8988T (cell line): ENCODE measurements at regions not wholly inside any gene's neighbourhood (a gene's known extent, or its start where the extent isn't known, plus 50 kb on each side); places are given as distances from the start of the nearest gene placed in this dataset.
"Not testable (repeated sequence)": the region's sequence is repeated elsewhere in the genome, so short reads cannot be mapped to it uniquely, and the experiment has no call there.

Experiments used
- DNase-seq: peaks from one replicate; pipeline ENCODE4 v3.0.0; 2011

GRCh38 chr2:64924170-64924934 is 64.8 kb upstream of the SLC1A4 start:
- DNase-seq, result no peak

GRCh38 chr2:64925930-64926722 is 63.1 kb upstream of the SLC1A4 start:
- DNase-seq, result not testable (repeated sequence)

DNA sequence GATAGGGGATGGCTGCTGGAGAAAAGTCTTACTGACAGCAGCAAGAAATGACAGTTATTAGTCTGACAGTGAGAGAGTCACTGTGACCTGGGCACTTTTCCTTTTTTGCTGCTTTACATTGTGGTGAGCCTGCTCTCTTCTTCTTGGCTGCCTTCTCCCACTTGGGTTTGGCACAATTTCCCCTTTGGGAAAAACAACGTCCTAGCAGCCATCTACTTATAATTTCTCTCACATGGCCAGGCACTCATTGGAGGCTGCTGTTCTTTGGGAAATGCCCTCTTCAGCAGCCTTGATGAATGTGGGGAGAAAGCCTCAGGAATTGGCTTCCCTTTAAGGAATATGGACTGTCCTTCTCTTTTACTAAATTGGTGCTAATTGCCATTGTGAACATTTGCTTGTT is 60.4 kb upstream of the SLC1A4 start:
- DNase-seq, result no peak

GRCh38 chr2:64929333-64929732 is 59.9 kb upstream of the SLC1A4 start:
- no peak for DNase-seq

GRCh38 chr2:64930258-64930671 is 58.9 kb upstream of the SLC1A4 start:
- no peak for DNase-seq

DNA sequence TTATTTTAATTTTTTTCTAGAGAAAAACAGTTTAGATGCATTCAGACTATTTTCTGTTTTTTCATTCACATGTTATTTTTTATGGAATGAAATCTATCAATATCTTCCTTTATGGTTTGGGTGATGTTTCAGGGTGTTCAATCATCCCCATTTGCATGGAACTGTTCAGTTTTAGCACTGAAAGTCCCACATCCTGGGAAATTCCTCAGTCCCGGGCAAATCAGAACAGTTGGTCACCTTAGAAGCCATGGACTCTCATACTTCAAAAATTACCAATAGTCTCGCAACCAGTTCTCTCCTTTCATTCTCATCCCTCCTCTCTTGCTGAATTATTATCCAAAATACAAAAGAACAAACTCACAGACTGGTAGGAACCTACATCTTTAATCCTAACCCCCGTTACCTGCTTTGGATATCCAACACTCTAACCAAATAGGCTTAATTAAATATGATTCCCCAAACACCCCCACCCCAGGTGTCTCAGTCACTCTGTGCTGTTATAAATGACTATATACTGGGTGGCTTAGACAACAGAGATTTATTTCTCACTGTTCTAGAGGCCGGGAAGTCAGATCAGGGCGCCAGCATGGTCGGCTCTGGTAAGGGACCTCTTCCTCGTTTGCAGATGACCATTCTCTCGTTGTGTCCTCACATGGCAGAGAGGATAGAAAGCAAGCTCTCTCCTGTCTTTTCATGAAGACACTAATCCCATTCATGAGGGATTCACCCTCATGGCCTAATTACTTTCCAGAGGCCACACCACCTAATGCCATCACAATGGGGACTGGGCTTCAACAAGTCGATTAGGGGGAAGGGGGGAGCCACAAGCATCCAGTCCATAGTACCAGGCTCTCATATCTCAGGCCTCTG is 57.7 kb upstream of the SLC1A4 start:
- DNase-seq, result no peak

- DNase-seq, result no peak
Measured at GRCh38 chr2:64932116-64932370, 57.2 kb upstream of the SLC1A4 start.

GRCh38 chr2:64932371-64933216 is 56.6 kb upstream of the SLC1A4 start:
- no peak for DNase-seq

- no peak for DNase-seq
Measured at GRCh38 chr2:64934530-64934929, 54.7 kb upstream of the SLC1A4 start.

- no peak for DNase-seq
Measured at GRCh38 chr2:64936809-64937208, 52.4 kb upstream of the SLC1A4 start.

GRCh38 chr2:64937314-64937686 is 51.9 kb upstream of the SLC1A4 start:
- not testable (repeated sequence) for DNase-seq

GRCh38 chr2:64937687-64938491 is 51.3 kb upstream of the SLC1A4 start:
- DNase-seq, result no peak

- DNase-seq, result no peak
Measured at GRCh38 chr2:64938607-64939285, 50.5 kb upstream of the SLC1A4 start.

- no peak for DNase-seq
Measured at GRCh38 chr2:64939332-64939917, 49.8 kb upstream of the SLC1A4 start.
